DMS114 treated with DMSO at 0.1 percent for 48 hours (cell line): ENCODE measurements at regions not wholly inside any gene's neighbourhood (a gene's known extent, or its start where the extent isn't known, plus 50 kb on each side); places are given as distances from the start of the nearest gene placed in this dataset.

Experiments
- DNase-seq: peaks from one replicate; lab custom pipeline; 2025; ENCODE audit not compliant: unreplicated experiment; lab: John Stamatoyannopoulos, UW

GRCh38 chr3:39000008-39000450 lies 51.7 kb downstream of the SCN11A start:
- peak; percentile 63 for DNase-seq

- no peak for DNase-seq
Measured at GRCh38 chr3:38998086-38998485, 53.7 kb downstream of the SCN11A start.

- no peak for DNase-seq
Measured at GRCh38 chr3:38996193-38996592, 55.6 kb downstream of the SCN11A start.

GRCh38 chr3:38994251-38994650 lies 57.5 kb downstream of the SCN11A start:
- no peak for DNase-seq

DNA sequence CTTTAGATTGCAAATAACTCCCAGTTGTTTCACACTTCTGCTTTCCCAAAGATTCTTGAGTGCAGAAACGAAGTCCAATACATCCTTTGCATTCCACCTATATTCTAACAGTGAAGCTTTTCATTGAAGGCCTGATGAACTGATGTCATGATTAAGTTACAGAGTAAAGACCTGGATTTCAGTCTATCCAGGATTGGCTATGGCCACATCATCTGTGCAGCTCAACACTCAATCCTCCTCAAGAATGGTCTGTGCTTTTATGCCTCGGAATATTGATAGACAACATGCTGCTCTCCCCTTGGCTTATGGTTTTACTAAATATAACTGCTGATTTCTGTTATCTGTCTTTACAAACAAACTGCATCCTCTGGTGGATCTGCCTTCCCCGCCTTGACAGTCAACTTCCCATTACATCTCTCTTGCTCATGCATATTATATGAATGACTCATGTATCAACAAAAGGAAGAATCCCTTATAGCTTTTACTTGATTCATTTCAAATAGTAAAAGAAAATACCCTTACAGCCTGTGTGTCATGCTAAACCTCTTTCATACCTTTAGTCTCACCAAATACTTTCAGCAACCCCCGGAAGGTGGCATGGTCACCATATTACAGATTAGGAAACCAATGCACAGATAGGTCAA lies 59.5 kb downstream of the SCN11A start:
- DNase-seq = no peak

- no peak for DNase-seq
Measured at GRCh38 chr3:38990621-38991020, 61.1 kb downstream of the SCN11A start.

DNA sequence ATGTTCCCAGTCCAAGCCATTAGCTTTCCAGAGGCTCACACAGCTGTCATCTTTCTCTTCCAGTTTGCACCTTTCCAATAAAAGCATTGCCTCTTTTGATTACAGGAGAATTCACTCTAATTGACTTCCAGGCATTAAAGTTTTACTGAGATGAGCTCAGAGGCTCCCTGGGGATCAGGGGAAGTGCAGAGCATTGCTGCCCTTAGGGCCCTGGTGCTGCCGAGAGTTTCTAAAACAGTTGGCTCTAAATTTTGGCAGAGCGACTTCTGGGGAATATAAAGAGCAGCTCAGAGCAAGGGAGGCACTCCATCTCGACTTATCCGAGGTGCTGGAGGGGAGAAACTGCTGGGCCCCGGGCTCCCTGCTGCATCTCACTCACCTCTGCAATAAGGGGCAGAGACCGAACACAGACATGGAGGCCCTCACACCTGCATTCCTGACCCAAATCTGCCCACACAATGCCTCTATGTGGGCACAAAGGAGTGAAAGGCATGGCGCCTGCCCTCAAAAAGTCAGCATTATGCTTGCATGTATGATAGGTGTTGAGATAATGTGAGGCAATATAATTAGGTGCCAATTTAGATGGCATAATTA lies 61.7 kb downstream of the SCN11A start:
- DNase-seq = no peak

DNA sequence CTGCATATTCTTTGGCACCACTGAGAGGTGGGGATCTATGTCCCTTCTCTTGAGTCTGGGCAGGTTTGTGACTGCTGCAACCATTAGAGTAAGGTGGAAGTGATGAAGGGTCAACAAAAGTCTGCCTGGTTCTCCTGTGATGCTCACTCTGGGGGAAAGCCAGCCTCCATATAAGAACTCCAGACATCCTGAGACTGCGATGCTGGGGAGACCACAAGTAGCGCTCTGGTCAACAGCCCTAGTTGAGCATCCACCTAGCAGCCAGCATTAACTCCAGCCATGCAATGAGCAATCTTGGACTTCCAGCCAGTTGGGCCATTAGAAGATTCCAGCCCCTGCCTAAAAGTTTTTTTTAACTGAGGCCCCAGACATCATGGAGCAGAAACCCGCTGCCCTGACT lies 62.8 kb downstream of the SCN11A start:
- DNase-seq = no peak

DNA sequence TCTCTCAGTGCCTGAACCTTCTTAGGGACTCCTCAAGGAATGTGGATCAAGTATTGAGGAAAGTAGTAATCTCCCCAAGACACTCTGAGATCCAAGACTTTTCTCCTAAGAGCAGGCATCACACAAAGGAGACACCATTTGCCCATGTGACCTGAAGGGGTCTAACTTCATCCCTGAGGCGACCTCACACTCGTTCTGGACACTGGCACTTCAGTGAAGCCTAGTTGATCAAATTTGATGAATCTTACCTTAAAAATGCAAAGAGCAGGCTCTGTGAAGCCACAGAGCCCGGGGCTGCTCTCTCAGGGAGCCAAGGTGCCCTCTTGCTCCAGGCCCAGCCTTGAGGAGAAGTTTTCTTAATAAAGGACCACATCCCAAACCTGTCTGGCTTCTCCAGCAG lies 64.3 kb downstream of the SCN11A start:
- DNase-seq = no peak

DNA sequence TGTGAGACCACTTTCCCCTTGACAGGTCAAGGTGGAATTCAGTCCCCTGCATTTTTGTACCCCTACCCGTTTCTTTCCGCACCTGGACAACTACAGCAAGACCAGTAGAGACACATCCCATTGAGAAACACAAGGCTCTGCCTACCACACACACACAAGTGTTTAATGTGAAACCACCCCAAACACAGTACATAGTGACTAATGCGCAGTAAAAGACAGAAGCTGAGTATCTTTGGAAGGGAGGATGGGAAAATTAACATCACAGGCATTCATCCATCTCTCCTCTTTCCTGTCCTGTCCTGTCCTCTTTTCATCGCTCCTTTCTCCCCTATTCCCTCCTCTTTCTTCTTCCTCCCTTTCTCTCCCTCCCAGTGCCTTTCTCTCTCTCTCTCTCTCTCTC lies 64.8 kb downstream of the SCN11A start:
- DNase-seq = no peak

- DNase-seq = no peak
Measured at GRCh38 chr3:38985981-38986380, 65.8 kb downstream of the SCN11A start.

- no peak for DNase-seq
Measured at GRCh38 chr3:38985581-38985980, 66.2 kb downstream of the SCN11A start.

- no peak for DNase-seq
Measured at GRCh38 chr3:38984731-38985130, 67.0 kb downstream of the SCN11A start.

- no peak for DNase-seq
Measured at GRCh38 chr3:38984110-38984509, 67.6 kb downstream of the SCN11A start.

DNA sequence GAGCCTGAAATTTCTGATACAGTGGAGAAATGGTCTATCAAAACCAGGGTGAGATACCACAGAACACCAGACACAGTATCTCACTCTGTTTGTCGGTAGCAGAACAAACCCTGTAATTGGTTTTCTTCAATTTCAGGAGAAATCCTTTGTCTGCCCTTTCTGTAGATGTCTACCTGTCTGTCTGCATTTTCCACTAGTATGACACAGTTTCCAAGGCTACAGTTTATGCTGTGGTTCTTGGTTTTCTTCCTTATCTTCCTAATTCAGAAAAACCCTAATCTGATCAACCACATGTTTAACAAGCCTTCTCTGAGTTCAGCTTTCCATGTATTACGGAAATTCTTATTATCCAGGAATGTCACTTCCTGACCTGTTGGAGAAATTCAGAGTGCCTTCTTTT lies 70.8 kb downstream of the SCN11A start:
- DNase-seq = no peak

- no peak for DNase-seq
Measured at GRCh38 chr3:38978729-38979128, 73.0 kb downstream of the SCN11A start.

- DNase-seq = no peak
Measured at GRCh38 chr3:38970851-38971638, 80.7 kb downstream of the SCN11A start.

- no peak for DNase-seq
Measured at GRCh38 chr3:38969317-38970235, 82.2 kb downstream of the SCN11A start.

GRCh38 chr3:38968891-38969290 lies 82.9 kb downstream of the SCN11A start:
- no peak for DNase-seq

GRCh38 chr3:38968403-38968802 lies 83.3 kb downstream of the SCN11A start:
- DNase-seq = no peak

DNA sequence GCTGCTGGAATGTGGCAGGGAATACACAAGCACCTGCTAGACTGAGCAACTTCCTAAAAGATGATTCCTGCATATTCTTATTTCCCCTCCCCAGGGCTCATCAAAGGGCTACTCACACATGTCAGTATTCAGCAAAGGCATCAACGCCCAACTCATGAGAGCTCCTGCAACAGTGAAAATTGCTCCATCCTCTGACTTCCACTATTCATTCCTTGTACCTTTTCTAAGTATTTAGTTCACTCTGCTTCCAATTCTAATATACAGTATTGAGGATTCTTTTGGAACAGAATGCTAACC lies 84.1 kb downstream of the SCN11A start:
- DNase-seq = no peak
